Adrenal gland (tissue), 5 donors: ENCODE measurements at regions not wholly inside any gene's neighbourhood (a gene's known extent, or its start where the extent isn't known, plus 50 kb on each side); places are given as distances from the start of the nearest gene placed in this dataset.

Source experiments
- CTCF ChIP-seq, 6 experiments: fragments of 450-650 bp in 4 of 6; fragments of 200-600 bp in 2 of 6; sonication (generic) in 1 of 6; IDR thresholded peaks; 1 replicate in 5 of 6; 2 replicates in 1 of 6; pipeline versions ENCODE4 v1.5.1 to v1.8.0; 2016 to 2021; ENCODE audit warnings: antibody characterized with exemption in 6 of 6, mild to moderate bottlenecking in 2 of 6, moderate library complexity in 1 of 6
- POLR2A ChIP-seq, 2 donors: fragments of 450-650 bp; IDR thresholded peaks; one replicate each; pipeline ENCODE4 v1.6.1; 2017; ENCODE audit warnings: antibody characterized with exemption in 2 of 2, mild to moderate bottlenecking in 2 of 2, moderate library complexity in 1 of 2
- donor health status: DM: no; HTN: no; CAD: no.

GRCh38 chr7:67375427-67375826 lies 378.8 kb downstream of the TYW1 start:
- no peak for TF ChIP-seq CTCF (IDR thresholded peaks at IDR 0.05)
- no peak for TF ChIP-seq POLR2A (IDR thresholded peaks at IDR 0.05)
